ENCODE measurements at regions not wholly inside any gene's neighbourhood (a gene's known extent, or its start where the extent isn't known, plus 50 kb on each side); places are given as distances from the start of the nearest gene placed in this dataset.

DNA sequence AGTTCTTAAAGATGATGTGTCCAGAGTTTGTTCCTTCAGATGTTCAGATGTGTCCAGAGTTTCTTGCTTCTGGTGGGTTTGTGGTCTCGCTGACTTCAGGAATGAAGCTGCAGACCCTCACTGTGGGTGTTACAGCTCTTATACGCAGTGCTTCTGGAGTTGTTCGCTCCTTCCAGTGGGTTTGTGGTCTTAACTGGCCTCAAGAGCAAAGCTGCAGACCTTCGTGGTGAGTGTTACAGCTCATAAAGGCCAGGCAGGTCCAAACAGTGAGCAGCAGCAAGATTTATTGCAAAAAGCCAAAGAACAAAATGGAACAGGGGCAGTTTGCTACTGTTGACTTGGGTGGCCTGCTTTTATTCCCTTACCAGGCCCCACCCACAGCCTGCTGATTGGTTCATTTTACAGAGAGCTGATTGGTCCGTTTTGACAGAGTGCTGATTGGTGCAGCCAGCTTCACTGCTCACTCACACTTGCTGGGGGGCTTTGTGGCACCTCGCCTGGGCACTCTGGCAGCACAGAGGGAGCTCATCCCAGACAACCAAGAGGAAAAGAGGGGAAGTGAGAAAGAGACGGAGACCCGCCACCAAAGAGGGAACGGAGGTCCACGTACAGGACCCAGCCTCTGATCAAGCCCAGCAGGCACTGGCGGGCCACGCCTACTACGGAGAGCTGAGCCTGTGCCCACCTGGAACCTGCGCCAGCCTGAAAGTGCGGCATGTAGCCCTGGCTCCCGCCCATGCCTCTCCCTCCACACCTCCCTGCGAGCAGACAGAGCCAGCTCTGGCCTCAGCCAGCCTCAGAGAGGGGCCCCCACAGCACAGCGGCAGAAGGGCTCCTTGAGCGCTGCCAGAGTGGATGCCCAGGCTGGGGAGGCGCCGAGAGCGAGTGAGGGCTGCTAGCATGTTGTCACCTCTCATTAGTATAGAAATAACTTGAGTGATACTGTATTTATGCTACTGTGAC is 55.8 kb upstream of the SEMA3C start:
- DNase-seq (ENCODE audit: low read depth in 1 of 2, low spot score in 1 of 2) (no peak), ATAC-seq (no peak), FAIRE-seq (no peak)
- Histone ChIP-seq H3K4me1 (no peaks in the 10 kb centered on the region), H3K4me3 (no peak overlapping the region), H3K27ac (no peak overlapping the region), H3K9me3 (peaks cover 6% of the 10 kb centered on the region; the same call in 2 of the 3 replicates), H3K4me2 (no peak overlapping the region)
- ChIA-PET CTCF (no interaction called here), POLR2A (no interaction called here)
- 90% methylated on average over 21 of the region's 22 CpGs for WGBS (ENCODE audit: missing lambda C conversion rate)
- TF ChIP-seq, protein P1, sequence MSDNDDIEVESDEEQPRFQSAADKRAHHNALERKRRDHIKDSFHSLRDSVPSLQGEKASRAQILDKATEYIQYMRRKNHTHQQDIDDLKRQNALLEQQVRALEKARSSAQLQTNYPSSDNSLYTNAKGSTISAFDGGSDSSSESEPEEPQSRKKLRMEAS (IDR thresholded peaks at IDR 0.05), result no peak
- TF ChIP-seq ZFP36 (IDR thresholded peaks at IDR 0.05; ENCODE audit: borderline replicate concordance, partially characterized antibody) (no peak), PHF8 (IDR thresholded peaks at IDR 0.05; ENCODE audit: borderline replicate concordance, low read depth) (no peak), HDAC2 (IDR thresholded peaks at IDR 0.05) (no peak), FOXS1 (CRISPR knock-in tag; IDR thresholded peaks at IDR 0.05) (no peak), POLR2A (IDR thresholded peaks at IDR 0.05; ENCODE audit: low read length) (no peak), NFE2L2 (conservative IDR thresholded peaks at IDR 0.05; ENCODE audit: low read length) (no peak), HOXB5 (CRISPR knock-in tag; IDR thresholded peaks at IDR 0.05) (no peak), MYC (IDR thresholded peaks at IDR 0.05; ENCODE audit: borderline replicate concordance, low read length) (no peak), KDM1A (IDR thresholded peaks at IDR 0.05; ENCODE audit: low read depth) (no peak), MAFK (IDR thresholded peaks at IDR 0.05; ENCODE audit: partially characterized antibody) (no peak), SREBF2 (IDR thresholded peaks at IDR 0.05) (no peak), CHD2 (IDR thresholded peaks at IDR 0.05; ENCODE audit: low read length, partially characterized antibody) (no peak)
- TF ChIP-seq, protein P2, sequence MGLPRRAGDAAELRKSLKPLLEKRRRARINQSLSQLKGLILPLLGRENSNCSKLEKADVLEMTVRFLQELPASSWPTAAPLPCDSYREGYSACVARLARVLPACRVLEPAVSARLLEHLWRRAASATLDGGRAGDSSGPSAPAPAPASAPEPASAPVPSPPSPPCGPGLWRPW (IDR thresholded peaks at IDR 0.05), result no peak
- TF ChIP-seq, protein P3, sequence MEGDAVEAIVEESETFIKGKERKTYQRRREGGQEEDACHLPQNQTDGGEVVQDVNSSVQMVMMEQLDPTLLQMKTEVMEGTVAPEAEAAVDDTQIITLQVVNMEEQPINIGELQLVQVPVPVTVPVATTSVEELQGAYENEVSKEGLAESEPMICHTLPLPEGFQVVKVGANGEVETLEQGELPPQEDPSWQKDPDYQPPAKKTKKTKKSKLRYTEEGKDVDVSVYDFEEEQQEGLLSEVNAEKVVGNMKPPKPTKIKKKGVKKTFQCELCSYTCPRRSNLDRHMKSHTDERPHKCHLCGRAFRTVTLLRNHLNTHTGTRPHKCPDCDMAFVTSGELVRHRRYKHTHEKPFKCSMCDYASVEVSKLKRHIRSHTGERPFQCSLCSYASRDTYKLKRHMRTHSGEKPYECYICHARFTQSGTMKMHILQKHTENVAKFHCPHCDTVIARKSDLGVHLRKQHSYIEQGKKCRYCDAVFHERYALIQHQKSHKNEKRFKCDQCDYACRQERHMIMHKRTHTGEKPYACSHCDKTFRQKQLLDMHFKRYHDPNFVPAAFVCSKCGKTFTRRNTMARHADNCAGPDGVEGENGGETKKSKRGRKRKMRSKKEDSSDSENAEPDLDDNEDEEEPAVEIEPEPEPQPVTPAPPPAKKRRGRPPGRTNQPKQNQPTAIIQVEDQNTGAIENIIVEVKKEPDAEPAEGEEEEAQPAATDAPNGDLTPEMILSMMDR (IDR thresholded peaks at IDR 0.05), result no peak

DNA sequence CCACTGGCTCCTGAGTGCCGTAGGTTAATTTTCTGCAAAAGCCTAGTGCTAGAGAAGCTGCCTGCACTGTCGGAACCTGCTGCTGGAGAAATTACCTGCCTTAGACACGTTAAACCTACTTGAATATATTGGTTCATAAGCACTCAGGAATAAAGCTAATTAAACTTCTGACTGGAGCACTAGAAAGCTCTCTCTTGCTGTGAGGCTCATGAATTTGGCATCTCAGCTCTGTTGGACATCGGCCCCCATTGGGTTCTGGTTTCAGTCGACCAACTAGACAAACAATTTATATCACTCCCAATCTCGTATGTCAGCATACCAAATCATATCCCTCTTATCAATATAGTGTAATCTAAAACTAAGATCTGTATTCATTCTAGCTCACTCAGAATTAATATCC is 52.4 kb upstream of the SEMA3C start:
- no peaks in the 10 kb centered on the region for H3K4me1 ChIP-seq
- no peak overlapping the region for H3K4me3 ChIP-seq
- WGBS (ENCODE audit: missing lambda C conversion rate), result 85% methylated on average over 6 of the region's 6 CpGs
- TF ChIP-seq, protein P4, sequence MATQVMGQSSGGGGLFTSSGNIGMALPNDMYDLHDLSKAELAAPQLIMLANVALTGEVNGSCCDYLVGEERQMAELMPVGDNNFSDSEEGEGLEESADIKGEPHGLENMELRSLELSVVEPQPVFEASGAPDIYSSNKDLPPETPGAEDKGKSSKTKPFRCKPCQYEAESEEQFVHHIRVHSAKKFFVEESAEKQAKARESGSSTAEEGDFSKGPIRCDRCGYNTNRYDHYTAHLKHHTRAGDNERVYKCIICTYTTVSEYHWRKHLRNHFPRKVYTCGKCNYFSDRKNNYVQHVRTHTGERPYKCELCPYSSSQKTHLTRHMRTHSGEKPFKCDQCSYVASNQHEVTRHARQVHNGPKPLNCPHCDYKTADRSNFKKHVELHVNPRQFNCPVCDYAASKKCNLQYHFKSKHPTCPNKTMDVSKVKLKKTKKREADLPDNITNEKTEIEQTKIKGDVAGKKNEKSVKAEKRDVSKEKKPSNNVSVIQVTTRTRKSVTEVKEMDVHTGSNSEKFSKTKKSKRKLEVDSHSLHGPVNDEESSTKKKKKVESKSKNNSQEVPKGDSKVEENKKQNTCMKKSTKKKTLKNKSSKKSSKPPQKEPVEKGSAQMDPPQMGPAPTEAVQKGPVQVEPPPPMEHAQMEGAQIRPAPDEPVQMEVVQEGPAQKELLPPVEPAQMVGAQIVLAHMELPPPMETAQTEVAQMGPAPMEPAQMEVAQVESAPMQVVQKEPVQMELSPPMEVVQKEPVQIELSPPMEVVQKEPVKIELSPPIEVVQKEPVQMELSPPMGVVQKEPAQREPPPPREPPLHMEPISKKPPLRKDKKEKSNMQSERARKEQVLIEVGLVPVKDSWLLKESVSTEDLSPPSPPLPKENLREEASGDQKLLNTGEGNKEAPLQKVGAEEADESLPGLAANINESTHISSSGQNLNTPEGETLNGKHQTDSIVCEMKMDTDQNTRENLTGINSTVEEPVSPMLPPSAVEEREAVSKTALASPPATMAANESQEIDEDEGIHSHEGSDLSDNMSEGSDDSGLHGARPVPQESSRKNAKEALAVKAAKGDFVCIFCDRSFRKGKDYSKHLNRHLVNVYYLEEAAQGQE (IDR thresholded peaks at IDR 0.05), result no peak
- ATAC-seq, result no peak
- no peaks in the 10 kb centered on the region for H3K9me3 ChIP-seq
- ChIA-PET POLR2A (no interaction called here), CTCF (interaction anchor here (0.9 to 1.2 kb wide), 2 partner anchors 9 to 500 kb away, joined by 3 read pairs; no protein-coding TSS in a partner anchor)
- no peak for DNase-seq (ENCODE audit: low read depth in 1 of 2, low spot score in 1 of 2)
- FAIRE-seq, result no peak
- no peak overlapping the region for H3K27ac ChIP-seq
- no peak overlapping the region for H3K4me2 ChIP-seq

Small RNA genes lying in the stretch of these regions (small RNA-seq; reads per million reads assigned to genes)
- gene AC004866.1, result 0 reads per million in 6 experiments
